Lower leg skin (tissue), 3 donors: ENCODE measurements at regions not wholly inside any gene's neighbourhood (a gene's known extent, or its start where the extent isn't known, plus 50 kb on each side); places are given as distances from the start of the nearest gene placed in this dataset.

Experiments used
- POLR2A ChIP-seq, 2 donors: fragments of 450-650 bp; IDR thresholded peaks; one replicate each; pipeline ENCODE4 v1.6.1; 2016 to 2017; ENCODE audit warnings: antibody characterized with exemption in 2 of 2, mild to moderate bottlenecking in 1 of 2, moderate library complexity in 1 of 2
- TF ChIP-seq, protein P1 (sequence below), 3 donors: fragments of 450-650 bp; IDR thresholded peaks; one replicate each; pipeline ENCODE4 v1.5.1; 2016; ENCODE audit warnings: antibody characterized with exemption in 3 of 3, mild to moderate bottlenecking in 3 of 3, moderate library complexity in 2 of 3

DNA sequence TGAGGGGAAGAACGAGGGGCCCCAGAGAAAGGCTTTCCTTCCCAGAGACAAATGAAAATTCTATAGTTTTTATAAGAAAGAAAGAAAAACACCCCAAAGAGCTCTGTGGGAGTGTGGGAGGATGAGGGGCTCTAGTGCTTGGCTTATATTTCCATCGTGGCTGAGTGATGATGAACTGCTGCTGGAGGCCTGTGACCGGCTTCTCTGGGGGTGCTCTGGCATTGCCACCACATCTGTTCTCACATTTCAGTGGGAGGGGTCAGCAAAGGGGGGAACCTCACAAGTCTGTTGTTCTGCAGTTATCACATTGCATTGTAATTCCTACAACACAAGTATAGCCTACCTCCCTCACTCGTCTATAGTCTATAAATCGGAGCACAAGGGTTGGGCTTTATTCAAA, 67.6 kb upstream of the BACH2 start:
- TF ChIP-seq, protein P1, sequence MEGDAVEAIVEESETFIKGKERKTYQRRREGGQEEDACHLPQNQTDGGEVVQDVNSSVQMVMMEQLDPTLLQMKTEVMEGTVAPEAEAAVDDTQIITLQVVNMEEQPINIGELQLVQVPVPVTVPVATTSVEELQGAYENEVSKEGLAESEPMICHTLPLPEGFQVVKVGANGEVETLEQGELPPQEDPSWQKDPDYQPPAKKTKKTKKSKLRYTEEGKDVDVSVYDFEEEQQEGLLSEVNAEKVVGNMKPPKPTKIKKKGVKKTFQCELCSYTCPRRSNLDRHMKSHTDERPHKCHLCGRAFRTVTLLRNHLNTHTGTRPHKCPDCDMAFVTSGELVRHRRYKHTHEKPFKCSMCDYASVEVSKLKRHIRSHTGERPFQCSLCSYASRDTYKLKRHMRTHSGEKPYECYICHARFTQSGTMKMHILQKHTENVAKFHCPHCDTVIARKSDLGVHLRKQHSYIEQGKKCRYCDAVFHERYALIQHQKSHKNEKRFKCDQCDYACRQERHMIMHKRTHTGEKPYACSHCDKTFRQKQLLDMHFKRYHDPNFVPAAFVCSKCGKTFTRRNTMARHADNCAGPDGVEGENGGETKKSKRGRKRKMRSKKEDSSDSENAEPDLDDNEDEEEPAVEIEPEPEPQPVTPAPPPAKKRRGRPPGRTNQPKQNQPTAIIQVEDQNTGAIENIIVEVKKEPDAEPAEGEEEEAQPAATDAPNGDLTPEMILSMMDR (IDR thresholded peaks at IDR 0.05) = no peak
- TF ChIP-seq POLR2A (IDR thresholded peaks at IDR 0.05) = no peak
